Breast epithelium (tissue), 3 donors: ENCODE measurements at regions not wholly inside any gene's neighbourhood (a gene's known extent, or its start where the extent isn't known, plus 50 kb on each side); places are given as distances from the start of the nearest gene placed in this dataset.

Source experiments
- POLR2A ChIP-seq: fragments of 450-650 bp; IDR thresholded peaks from one replicate; pipeline ENCODE4 v1.6.1; 2016; ENCODE audit warnings: antibody characterized with exemption, mild to moderate bottlenecking, moderate library complexity
- POLR2AphosphoS5 ChIP-seq, 3 donors: sonication (generic); formaldehyde crosslinking; IDR thresholded peaks; one replicate each; pipeline ENCODE4 v1.6.1; 2017; ENCODE audit warnings: antibody characterized with exemption in 3 of 3
- TF ChIP-seq, protein P1 (sequence below), 3 donors: fragments of 450-650 bp; IDR thresholded peaks; one replicate each; pipeline ENCODE4 v1.5.1; 2016 to 2017; ENCODE audit warnings: antibody characterized with exemption in 3 of 3, mild to moderate bottlenecking in 3 of 3, moderate library complexity in 3 of 3

- no peak for TF ChIP-seq POLR2A
- TF ChIP-seq, protein P1, sequence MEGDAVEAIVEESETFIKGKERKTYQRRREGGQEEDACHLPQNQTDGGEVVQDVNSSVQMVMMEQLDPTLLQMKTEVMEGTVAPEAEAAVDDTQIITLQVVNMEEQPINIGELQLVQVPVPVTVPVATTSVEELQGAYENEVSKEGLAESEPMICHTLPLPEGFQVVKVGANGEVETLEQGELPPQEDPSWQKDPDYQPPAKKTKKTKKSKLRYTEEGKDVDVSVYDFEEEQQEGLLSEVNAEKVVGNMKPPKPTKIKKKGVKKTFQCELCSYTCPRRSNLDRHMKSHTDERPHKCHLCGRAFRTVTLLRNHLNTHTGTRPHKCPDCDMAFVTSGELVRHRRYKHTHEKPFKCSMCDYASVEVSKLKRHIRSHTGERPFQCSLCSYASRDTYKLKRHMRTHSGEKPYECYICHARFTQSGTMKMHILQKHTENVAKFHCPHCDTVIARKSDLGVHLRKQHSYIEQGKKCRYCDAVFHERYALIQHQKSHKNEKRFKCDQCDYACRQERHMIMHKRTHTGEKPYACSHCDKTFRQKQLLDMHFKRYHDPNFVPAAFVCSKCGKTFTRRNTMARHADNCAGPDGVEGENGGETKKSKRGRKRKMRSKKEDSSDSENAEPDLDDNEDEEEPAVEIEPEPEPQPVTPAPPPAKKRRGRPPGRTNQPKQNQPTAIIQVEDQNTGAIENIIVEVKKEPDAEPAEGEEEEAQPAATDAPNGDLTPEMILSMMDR (IDR thresholded peaks at IDR 0.05): no peak
- no peak for TF ChIP-seq POLR2AphosphoS5 (IDR thresholded peaks at IDR 0.05)
Observed at GRCh38 chr6:6911391-6911790, 196.4 kb upstream of the RREB1 start.
